ENCODE measurements at regions not wholly inside any gene's neighbourhood (a gene's known extent, or its start where the extent isn't known, plus 50 kb on each side); places are given as distances from the start of the nearest gene placed in this dataset.

- no peak for TF ChIP-seq CTCF (IDR thresholded peaks at IDR 0.05)
- no peak for TF ChIP-seq POLR2A (IDR thresholded peaks at IDR 0.05)
Observed at GRCh38 chr16:80433623-80434022, 107.2 kb upstream of the DYNLRB2 start.

All from Peyer's patch (tissue), 4 donors.